ENCODE measurements at regions not wholly inside any gene's neighbourhood (a gene's known extent, or its start where the extent isn't known, plus 50 kb on each side); places are given as distances from the start of the nearest gene placed in this dataset.

- peak; percentile 43 to 84 (median 52) for DNase-seq
Measured at GRCh38 chr9:106704056-106704615, 158.8 kb upstream of the ZNF462 start.

GRCh38 chr9:106707291-106707690 is 155.7 kb upstream of the ZNF462 start:
- DNase-seq, result no peak

- DNase-seq, result peak in 2 of 3 donors; percentile 38 to 75
Measured at GRCh38 chr9:106707738-106708474, 155.1 kb upstream of the ZNF462 start.

GRCh38 chr9:106708475-106709146 is 154.4 kb upstream of the ZNF462 start:
- peak; percentile 51 to 56 (median 52) for DNase-seq

GRCh38 chr9:106712279-106712678 is 150.7 kb upstream of the ZNF462 start:
- no peak for DNase-seq

- no peak for DNase-seq
Measured at GRCh38 chr9:106713206-106713605, 149.8 kb upstream of the ZNF462 start.

GRCh38 chr9:106716820-106717219 is 146.1 kb upstream of the ZNF462 start:
- no peak for DNase-seq

GRCh38 chr9:106717686-106718085 is 145.3 kb upstream of the ZNF462 start:
- DNase-seq, result no peak

- DNase-seq, result no peak
Measured at GRCh38 chr9:106718936-106719335, 144.0 kb upstream of the ZNF462 start.

- DNase-seq, result no peak
Measured at GRCh38 chr9:106722051-106722753, 140.8 kb upstream of the ZNF462 start.

GRCh38 chr9:106723926-106724325 is 139.0 kb upstream of the ZNF462 start:
- peak in 1 of 3 donors; percentile 33 for DNase-seq

- no peak for DNase-seq
Measured at GRCh38 chr9:106724566-106724965, 138.4 kb upstream of the ZNF462 start.

GRCh38 chr9:106726070-106726815 is 136.7 kb upstream of the ZNF462 start:
- no peak for DNase-seq

- no peak for DNase-seq
Measured at GRCh38 chr9:106727969-106728368, 135.0 kb upstream of the ZNF462 start.

GRCh38 chr9:106728860-106729259 is 134.1 kb upstream of the ZNF462 start:
- no peak for DNase-seq

- DNase-seq, result no peak
Measured at GRCh38 chr9:106731910-106732309, 131.1 kb upstream of the ZNF462 start.

GRCh38 chr9:106733828-106734380 is 129.1 kb upstream of the ZNF462 start:
- no peak for DNase-seq

- no peak for DNase-seq
Measured at GRCh38 chr9:106737516-106737915, 125.5 kb upstream of the ZNF462 start.

- no peak for DNase-seq
Measured at GRCh38 chr9:106738109-106738508, 124.9 kb upstream of the ZNF462 start.

- DNase-seq, result no peak
Measured at GRCh38 chr9:106745457-106745856, 117.5 kb upstream of the ZNF462 start.

- no peak for DNase-seq
Measured at GRCh38 chr9:106745876-106746275, 117.1 kb upstream of the ZNF462 start.

Data from muscle of back (tissue), 3 donors.